ENCODE measurements at regions not wholly inside any gene's neighbourhood (a gene's known extent, or its start where the extent isn't known, plus 50 kb on each side); places are given as distances from the start of the nearest gene placed in this dataset.

DNA sequence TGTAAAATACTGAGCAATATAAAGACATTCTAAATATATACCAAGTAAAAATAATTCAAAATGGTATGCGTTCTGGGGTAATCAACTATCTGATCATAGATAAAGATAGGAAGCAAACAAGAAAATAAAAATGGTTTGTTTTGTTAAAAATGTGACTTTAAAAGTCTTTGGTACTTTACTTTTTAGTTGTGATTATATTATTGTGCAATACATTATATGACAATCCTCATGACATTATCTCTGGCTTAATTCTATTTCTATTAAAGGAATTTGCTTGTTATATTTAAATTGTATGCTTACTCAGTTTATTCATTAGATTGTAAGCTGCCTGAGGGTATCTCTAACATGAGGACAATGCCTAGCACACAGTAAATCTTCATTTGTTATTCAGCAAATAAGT lies 477.9 kb downstream of the TMEM38B start:
- TF ChIP-seq, protein P1, sequence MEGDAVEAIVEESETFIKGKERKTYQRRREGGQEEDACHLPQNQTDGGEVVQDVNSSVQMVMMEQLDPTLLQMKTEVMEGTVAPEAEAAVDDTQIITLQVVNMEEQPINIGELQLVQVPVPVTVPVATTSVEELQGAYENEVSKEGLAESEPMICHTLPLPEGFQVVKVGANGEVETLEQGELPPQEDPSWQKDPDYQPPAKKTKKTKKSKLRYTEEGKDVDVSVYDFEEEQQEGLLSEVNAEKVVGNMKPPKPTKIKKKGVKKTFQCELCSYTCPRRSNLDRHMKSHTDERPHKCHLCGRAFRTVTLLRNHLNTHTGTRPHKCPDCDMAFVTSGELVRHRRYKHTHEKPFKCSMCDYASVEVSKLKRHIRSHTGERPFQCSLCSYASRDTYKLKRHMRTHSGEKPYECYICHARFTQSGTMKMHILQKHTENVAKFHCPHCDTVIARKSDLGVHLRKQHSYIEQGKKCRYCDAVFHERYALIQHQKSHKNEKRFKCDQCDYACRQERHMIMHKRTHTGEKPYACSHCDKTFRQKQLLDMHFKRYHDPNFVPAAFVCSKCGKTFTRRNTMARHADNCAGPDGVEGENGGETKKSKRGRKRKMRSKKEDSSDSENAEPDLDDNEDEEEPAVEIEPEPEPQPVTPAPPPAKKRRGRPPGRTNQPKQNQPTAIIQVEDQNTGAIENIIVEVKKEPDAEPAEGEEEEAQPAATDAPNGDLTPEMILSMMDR (conservative IDR thresholded peaks at IDR 0.05; ENCODE audit: low read length), result no peak
- no peak for TF ChIP-seq EZH2phosphoT487 (IDR thresholded peaks at IDR 0.05; ENCODE audit: borderline replicate concordance)

Measured in Loucy (cell line).